ENCODE measurements at regions not wholly inside any gene's neighbourhood (a gene's known extent, or its start where the extent isn't known, plus 50 kb on each side); places are given as distances from the start of the nearest gene placed in this dataset.

DNA sequence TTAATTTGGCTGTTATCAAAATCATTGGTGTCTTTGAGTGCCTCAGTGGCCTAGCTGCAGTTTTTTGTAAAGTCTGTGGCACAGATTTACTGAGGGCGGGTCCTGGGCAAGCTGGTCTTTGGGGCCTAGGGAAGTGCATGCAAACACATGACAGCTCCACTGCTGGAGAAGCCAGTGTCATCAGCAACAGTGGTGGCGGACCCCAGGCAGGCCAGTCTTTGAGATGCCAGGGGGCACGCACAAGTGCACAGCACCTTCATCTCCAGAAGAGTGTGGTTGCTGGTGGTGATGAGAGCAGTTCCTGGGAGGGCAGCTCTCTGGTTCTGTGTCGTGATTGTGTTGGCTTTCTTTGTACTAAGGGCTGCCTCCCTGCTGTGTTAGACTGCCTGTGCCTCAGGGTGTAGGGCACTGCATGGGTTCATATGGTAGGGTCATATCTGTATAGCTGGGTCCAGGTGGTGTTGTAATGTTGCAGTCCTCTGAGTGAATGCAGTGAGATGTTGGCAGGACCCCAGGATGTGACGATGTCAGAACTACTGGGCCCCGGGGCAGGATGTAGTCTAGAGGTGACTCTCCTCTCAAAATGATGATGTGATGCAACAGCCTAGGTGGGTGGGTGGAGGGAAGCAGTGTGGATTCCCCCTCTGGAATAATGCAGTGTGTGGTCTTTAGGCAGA is 646.7 kb upstream of the CDH2 start:
- no peak overlapping the region for H3K27ac Mint-ChIP-seq
- Histone ChIP-seq H3T11ph (ENCODE audit: low read length) (no peak overlapping the region), H2BK12ac (ENCODE audit: insufficient read length, low read depth, low read length) (no peak overlapping the region), H2BK120ac (ENCODE audit: low read depth, low read length, poor library complexity, severe bottlenecking) (no peak overlapping the region), H3K9ac (ENCODE audit: extremely low read depth, insufficient read length, low read length) (no peak overlapping the region), H3K79me2 (ENCODE audit: insufficient read depth, low read length) (no peaks in the 10 kb centered on the region), H3K4me1 (ENCODE audit: insufficient read depth, low read length) (no peaks in the 10 kb centered on the region; the same call in 1 of the 2 replicates), H3K56ac (ENCODE audit: insufficient read length, low read depth, low read length) (no peak overlapping the region), H2BK15ac (ENCODE audit: low read depth, low read length) (no peak overlapping the region), H3K18ac (ENCODE audit: insufficient read length, low read depth, low read length) (no peak overlapping the region), H3K23ac (ENCODE audit: insufficient read length, low read depth, low read length) (no peak overlapping the region), H3K4me2 (ENCODE audit: insufficient read depth, insufficient read length, low read length) (no peak overlapping the region), H4K8ac (replicated peaks; ENCODE audit: insufficient read length, low read depth, low read length) (no peak overlapping the region), H2BK20ac (ENCODE audit: low read depth, low read length, poor library complexity, severe bottlenecking) (no peak overlapping the region), H3K23me2 (ENCODE audit: insufficient read length, low read depth, low read length, poor library complexity, severe bottlenecking) (no peaks in the 10 kb centered on the region), H3K79me1 (ENCODE audit: insufficient read depth, low read depth, low read length, poor library complexity, severe bottlenecking) (no peaks in the 10 kb centered on the region), H2AK5ac (ENCODE audit: insufficient read length, low read length) (no peak overlapping the region), H3K9me3 (ENCODE audit: control insufficient read depth, low read depth, low read length) (no peaks in the 10 kb centered on the region), H2AFZ (ENCODE audit: low read length) (no peak overlapping the region), H4K5ac (ENCODE audit: insufficient read length, low read depth, low read length) (no peak overlapping the region), H3K14ac (ENCODE audit: insufficient read depth, low read length) (no peak overlapping the region), H4K91ac (ENCODE audit: insufficient read length, low read depth, low read length) (no peak overlapping the region), H4K20me1 (ENCODE audit: control insufficient read depth, insufficient read depth, insufficient read length) (no peaks in the 10 kb centered on the region), H2BK5ac (ENCODE audit: insufficient read length, low read length) (no peak overlapping the region), H3K27ac (ENCODE audit: insufficient read length, low read depth, low read length) (no peak overlapping the region), H3K27me3 (ENCODE audit: insufficient read depth, low read length) (no peaks in the 10 kb centered on the region), H3K4ac (ENCODE audit: low read depth, low read length) (no peak overlapping the region)
- H3K27me3 Mint-ChIP-seq (ENCODE audit: low read depth) = no peaks in the 10 kb centered on the region
- H3K4me1 Mint-ChIP-seq = peaks cover 9 to 16% of the 10 kb centered on the region in 2 experiments
- H3K4me3 Mint-ChIP-seq = no peak overlapping the region
- TF ChIP-seq, protein P1, sequence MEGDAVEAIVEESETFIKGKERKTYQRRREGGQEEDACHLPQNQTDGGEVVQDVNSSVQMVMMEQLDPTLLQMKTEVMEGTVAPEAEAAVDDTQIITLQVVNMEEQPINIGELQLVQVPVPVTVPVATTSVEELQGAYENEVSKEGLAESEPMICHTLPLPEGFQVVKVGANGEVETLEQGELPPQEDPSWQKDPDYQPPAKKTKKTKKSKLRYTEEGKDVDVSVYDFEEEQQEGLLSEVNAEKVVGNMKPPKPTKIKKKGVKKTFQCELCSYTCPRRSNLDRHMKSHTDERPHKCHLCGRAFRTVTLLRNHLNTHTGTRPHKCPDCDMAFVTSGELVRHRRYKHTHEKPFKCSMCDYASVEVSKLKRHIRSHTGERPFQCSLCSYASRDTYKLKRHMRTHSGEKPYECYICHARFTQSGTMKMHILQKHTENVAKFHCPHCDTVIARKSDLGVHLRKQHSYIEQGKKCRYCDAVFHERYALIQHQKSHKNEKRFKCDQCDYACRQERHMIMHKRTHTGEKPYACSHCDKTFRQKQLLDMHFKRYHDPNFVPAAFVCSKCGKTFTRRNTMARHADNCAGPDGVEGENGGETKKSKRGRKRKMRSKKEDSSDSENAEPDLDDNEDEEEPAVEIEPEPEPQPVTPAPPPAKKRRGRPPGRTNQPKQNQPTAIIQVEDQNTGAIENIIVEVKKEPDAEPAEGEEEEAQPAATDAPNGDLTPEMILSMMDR (conservative IDR thresholded peaks at IDR 0.05) = no peak
- DNase-seq = no peak
- WGBS (ENCODE audit: extremely low coverage, insufficient read length, low lambda C conversion rate) = no CpG with 5 or more reads among the region's 6 CpGs
- no peaks in the 10 kb centered on the region for H3K9me3 Mint-ChIP-seq
- H3K36me3 Mint-ChIP-seq (ENCODE audit: insufficient read depth in 1 of 3, low read depth in 3 of 3) = peaks cover 0 to 3% (median 0%) of the 10 kb centered on the region in 3 experiments; a peak in 1 of 7 replicates
